Stimulated activated CD4-positive, alpha-beta T cell treated with anti-CD3 and anti-CD28 coated beads, Interleukin-4, amount 100 ng/mL, for 4 hours (primary cell): ENCODE measurements at regions not wholly inside any gene's neighbourhood (a gene's known extent, or its start where the extent isn't known, plus 50 kb on each side); places are given as distances from the start of the nearest gene placed in this dataset.

Experiments used
- DNase-seq, 2 experiments: peaks; one replicate each; pipeline ENCODE4 v3.0.0-alpha.2; 2020

DNA sequence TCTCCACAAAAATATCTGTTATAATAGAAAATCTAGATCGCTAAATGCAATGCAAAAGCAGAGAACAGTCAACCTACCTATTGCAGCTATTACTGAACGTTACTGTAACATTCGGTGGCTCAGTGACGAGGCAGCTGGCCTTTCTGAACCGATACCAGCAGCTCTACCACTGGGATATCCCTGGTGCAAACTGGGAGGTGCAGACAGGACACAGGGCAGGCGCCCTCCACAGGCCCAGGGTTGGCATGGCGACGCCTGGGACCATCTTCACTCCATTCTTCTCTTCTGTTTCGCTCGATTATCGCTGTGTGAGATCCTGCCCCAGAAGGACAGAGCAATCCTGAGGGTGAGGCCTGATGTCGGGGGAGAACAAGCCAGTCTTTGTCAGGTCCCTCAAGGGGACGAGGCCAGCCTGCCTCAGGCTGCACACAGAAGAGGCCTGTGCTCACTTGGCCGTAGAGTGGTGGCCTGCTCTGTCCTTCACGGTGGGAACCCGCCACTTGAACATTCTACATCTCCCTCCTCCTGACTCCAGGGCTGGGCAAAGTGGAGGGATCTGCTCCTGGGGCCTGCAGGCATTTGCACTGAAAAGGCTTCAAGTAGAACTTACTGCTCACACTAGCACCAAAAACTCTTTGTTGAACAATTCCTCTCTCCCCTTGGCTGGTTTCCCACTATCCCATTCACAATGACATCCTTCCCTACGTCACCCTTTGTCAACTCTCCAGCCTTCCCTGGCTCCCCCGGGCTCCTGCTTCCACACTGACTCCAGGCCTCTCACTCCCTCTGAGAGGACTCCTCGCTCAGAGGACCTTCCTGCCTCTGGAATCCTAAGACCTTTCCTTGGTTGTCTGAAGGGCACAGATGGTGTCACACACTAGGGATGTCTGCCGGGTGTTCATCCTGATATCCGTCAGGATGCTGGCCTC is 49.7 kb downstream of the CYRIA start:
- no peak for DNase-seq

DNA sequence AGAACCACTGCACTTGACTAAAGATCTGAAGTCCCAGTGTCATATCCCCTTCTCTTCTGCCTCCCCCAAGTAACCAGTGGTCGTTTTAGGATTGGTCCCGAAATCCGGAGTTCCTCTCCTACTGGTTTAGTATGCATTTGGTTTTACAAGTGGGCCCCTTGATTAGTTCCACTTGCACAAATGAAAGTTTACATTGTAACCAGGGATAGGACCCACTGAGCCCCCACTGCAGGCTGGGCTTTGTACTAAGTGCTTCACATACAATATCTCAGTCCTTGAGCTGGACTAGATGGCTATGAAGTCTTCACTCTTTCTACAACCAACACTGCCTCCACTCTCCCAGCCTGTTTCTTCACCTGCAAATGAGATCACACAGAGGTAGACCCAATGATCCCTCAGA is 50.4 kb downstream of the CYRIA start:
- DNase-seq, result no peak

DNA sequence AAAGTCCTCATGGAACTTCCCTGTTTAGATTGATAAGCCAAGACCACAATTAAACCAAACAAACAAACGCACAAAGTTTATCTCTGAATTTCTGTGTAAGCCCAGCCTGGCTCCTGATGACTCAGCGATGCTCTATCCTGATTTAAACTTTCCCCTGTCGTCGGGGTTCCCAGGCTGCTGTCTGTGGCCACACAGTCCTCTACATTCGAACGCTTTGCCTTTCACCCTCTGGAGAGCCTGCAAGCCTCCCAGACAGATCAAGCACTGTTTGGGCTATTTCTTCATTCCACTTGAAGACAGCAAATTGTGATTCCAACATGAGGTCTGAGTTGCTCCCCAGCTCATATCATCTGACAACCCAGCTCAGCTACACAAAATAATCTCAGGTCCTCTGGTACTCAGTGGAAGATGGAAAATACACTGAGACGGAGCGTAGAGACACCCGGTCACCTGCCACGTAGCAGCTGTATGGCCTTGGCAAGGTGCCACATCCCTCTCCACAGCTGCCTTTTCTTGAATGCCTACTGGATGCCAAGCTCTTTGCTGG is 51.2 kb downstream of the CYRIA start:
- DNase-seq, result no peak

DNA sequence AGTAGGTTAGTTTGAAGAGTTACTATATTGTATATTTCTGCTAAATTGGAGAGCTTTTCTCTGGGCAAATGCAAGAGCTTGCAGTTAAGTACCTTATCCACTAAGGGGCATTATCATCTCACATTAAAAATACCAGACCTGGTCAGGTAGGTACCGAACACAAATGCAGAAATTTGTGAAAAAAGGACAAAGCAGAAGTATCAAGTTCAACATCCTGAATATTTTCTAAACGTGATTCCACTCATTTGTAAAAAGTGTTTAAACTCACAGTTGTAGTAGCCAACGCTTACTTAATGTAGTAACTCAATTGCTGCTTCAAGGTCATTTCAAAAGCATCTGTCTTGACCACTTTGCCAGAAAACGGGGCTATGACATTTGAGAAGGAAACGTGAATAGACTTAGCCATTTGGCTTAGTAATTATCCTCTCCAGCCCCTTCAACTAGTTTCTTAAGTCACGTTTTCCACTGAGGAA is 52.1 kb downstream of the CYRIA start:
- DNase-seq, result no peak

DNA sequence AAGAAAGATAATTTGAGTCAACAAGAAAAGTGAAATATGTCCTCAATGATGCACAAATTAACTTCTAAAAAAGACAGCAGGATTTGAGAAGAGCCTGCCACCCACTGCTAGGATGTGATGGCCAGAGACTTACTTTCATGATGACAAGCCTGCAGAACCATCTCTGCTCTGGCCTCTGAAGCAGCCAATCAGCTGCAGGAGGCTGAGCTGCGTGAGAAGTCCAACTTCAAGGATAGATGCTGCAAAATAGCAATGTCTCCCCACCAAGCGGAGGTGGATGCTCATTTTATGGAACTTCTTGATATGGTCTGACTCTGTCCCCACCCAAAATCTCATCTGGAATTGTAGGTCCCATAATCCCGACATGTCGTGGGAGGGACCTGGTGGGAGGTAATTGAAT is 53.1 kb downstream of the CYRIA start:
- DNase-seq, result no peak

DNA sequence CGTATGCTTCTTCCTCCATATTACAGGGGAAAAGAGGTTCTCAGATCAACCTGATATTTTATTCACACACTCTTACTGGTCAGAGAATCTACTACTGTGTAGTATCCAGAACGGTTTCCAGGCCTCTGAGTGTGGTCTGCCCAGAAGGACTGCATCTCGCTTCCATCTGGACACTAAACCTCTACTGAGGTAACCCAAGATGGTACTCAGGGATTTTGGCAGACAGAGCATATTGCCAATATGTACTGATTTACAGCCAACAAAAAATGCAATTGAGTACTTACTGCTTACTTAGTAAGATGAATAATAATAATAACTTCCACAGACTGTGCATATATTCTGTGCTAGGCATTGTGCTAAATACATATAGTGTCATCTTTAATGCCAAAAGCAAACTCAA is 55.8 kb downstream of the CYRIA start:
- DNase-seq, result no peak

DNA sequence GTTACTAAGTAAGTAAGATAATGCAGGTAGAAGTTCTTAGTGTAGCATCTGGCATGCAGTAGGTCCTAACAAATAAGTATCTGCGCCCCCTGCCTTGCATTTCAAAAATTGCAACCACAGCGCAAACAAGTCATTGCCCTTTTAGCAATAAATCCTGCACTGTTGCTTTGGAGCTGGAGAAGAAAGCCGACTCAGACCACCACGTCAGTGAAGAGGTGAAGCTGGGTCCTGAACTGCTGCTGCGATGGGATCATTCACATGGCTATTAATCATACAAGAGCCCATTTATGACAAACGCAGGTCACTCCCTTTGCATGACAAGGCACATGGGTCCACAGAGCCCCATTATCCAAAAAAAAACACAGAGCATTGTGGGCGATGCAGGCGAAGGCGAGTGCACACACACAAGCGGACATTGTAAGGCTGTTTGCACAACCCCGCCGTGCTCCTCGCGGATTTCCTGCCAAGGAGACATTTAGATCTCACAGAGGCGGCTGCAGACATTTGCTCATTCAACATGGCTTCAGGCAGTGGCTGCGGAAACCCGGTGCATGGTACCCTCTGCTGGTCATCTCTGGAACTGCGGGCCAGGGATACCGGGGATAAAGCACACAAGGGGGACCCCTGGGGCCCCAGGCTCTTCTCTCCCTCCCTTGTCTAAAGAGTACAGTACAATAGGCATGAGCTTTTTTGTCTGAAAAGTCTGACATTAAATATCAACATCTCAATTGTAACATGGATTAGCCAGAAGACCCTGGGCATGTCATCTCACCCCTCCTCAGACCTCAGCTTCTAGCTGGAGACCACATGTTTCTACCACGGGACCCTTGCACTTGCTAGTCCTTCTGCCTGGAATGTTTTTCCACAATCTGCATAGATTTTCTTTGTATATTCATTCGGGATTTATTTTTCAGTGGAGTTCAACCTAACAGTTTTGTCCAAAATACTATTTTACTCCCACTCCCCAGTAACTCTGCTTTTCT is 56.7 kb downstream of the CYRIA start:
- DNase-seq, result peak; percentile 69 to 84

DNA sequence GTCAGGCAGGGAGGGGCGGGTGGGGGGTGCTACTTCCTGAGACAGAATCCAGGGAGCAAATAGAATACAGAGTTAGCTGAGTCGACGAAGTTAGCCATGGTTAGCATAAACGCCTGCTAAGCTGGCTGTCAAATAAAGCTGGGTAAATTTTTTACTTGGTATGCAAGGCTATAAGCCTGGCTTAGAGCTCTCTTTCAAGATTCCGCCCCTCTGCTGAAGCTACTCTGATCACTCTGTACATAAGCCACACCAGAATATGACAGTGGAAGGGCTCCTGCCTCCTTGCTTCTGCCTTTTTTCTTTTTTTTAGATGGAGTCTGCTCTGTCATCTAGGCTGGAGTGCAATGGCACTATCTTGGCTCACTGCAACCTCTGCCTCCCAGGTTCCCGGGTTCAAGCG is 58.3 kb downstream of the CYRIA start:
- no peak for DNase-seq

DNA sequence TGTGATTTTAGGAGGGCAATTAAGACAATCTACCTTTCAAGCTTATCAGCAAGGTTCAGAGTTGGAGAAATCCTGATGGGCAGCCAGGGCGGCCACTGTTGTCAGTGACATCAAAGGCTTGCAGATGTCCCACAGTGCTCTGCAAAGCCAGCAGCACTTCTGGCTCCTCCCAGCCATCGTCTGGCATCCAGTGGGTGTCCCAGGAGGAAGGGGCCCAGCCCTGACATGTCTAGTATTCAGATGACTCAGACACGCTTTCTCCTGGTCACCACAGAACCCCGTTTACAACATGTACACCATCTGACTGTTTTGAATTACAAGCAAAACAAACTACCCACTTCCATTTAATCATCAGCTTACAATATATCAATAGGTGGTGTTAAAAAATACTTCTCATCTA is 61.4 kb downstream of the CYRIA start:
- no peak for DNase-seq

DNA sequence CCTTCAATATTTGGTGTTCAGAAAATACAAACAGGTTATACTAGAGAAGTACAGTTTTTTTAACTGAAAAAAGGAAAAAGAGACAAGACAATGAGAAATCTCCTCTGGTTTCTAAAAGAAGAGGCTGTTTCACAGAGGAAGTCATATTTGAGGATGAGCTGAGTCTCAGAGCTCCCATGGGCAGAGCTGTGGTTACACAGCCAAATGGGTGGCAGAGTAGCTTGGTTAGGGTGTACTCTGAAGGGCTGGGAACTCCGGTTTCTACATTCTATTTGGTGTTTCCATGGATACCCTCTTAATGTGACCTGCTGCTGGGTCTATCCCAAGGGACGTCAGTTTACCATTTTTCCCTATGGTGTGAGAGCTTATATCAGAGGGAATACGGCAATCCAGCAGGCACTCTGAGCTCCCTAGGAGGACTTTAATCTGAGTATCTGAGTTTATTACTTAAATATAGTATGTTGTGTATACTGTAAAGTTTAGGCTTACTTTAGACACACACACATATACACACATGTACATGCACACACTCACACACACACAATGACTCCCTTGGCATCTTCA is 74.2 kb downstream of the CYRIA start:
- DNase-seq, result no peak

DNA sequence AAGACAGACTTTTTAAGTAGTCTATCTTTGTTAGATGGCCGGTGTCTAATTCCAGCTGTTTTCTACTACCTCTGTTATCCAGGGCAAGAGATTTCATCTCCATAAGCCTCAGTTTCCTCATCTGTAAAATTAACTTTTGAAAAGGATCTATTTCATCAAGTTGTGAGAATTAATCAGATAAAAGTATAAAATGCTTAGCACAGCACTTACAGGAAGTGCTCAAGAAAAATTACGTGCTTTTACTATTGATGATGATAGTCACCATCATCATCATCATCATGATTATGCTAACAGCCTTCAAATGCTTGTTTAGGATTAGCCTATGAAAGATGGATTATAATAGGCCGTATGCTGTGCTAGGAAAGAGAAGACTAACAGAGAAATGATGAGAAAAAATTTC is 76.2 kb downstream of the CYRIA start:
- DNase-seq, result no peak

DNA sequence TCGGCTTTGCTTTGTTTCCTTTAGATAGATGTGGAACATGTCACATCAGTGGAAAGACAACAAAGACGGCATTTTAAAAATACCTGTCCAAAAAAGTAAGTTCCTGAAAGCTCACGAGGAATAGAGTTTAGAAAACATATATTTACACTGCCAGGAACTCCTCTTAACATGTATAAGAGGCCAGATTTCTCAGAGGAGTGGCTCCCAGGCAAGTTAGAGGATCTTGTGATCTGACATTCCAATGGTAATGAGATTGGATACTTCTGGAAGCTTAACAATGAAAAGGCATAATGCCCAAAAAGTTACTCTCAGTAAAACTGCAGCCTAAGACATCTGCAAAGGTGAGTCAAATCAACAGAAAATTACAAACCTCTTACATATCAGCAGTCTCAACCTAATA is 77.1 kb downstream of the CYRIA start:
- DNase-seq, result no peak

DNA sequence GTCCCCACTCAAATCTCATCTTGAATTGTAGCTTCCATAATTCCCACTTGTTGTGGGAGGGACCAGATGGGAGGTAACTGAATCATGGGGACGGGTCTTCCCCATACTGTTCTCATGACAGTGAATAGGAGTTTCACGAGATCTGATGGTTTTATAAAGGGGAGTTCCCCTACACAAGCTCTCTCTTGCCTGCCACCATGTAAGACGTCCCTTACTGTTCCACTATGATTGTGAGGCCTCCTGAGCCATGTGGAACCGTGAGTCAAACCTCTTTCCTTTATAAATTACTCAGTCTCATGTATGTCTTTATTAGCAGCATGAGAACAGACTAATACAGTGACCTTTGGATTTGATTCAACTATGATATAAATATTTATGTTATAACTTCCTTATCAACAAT is 78.0 kb downstream of the CYRIA start:
- no peak for DNase-seq

DNA sequence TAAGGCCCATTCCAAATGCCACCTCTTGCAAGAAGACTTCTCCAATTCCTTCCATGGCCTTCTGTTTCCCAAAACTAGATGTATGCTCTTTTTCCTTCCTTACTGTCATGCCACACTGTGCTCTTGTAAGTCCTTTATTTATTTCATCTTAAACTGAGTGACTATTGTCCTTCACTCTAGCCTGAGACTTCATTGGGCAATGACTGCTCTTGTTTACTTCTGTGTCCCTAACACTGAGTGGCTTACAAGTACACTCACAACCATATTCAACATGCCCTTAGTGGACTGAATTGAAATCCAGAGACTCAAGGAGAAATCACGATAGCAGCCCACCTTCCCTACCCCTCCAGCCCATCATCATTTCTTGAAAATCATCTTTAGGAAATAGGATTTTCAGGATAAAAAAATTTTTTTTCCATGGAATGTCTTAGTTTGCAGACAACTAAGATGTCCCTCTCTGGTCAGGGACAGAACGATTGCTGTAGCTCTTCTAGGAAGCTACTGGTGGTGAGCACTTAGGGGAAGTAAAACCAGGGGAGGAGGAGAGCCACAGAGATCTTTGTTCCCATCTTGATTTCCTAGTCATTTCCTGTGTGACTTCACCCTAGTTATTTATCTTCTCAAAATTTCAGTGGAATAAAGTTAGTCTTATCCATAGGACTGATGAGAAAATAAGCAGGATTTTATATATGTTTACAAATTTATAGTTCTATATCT is 80.7 kb downstream of the CYRIA start:
- no peak for DNase-seq

DNA sequence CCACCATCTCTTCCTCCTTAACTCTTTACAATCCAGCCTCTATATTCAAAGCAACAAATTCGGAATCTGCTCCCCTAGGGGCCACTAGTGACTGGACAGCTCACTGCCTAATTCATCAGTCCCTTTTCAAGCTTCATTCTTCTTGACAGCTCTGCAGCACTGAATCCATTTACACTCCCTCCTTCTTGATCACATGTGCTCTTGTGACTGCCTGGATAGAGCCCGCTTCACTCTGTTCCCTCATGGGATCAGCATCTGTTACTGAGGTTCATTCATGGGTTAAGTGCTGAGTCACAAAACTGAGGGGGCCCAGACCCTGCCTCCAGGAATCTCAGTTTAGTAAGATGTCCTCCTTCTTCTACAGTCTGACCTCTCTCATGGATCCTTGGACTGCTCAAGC is 81.5 kb downstream of the CYRIA start:
- no peak for DNase-seq

DNA sequence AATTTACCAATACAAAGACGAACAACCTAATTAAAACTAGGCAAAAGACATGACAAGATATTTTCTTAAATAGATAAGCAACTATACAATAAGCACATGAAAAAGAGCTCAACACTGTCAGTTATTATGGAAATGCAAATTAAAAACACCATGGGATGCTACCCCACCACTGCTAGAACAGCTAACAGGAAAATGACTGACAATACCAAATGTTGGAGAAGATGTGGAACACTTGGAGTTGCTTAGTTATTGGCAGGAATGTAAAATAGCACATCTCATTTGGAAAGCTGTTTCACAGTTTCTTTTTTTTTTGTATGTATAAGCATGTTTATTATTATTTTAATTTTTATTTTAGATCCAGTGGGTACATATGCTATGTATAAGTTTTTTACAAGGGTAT is 84.4 kb downstream of the CYRIA start:
- DNase-seq, result no peak

DNA sequence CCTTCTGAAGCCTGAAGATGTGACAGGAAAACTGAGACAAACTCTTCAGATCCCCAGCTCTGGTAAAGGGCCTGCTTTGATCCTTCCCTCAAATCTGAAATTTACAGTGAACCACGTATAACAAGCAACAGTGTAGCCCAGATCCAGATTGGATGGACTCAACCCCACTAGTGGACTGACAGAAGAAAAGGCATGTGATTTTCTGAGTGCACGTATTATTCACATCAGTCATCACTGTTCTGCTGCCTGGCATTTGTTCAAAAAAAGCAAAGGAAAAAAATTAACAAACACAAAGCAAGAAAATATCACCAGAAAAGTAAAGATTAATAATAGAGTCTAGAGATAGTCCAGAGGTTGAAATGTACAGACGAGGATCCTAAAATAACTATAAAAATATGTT is 87.6 kb downstream of the CYRIA start:
- no peak for DNase-seq

DNA sequence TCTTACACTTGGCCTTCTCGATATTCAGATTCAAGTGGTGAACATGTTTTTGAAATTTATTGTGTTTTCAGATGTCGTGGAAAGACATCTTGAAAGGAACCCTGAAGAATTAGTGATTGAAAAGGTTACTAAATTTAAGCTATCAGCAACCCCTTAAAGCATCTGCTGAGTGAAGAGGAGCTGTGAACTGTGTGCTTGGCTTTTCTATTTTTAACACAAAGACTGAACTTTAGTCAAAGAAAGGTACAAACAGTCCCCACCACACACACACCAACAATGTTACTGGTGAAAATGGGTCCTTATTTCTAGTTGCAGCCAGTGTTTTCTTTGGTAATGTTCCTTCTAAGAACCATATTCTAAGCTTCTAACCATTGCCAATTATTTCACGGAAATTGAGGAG is 95.1 kb downstream of the CYRIA start:
- DNase-seq, result no peak

DNA sequence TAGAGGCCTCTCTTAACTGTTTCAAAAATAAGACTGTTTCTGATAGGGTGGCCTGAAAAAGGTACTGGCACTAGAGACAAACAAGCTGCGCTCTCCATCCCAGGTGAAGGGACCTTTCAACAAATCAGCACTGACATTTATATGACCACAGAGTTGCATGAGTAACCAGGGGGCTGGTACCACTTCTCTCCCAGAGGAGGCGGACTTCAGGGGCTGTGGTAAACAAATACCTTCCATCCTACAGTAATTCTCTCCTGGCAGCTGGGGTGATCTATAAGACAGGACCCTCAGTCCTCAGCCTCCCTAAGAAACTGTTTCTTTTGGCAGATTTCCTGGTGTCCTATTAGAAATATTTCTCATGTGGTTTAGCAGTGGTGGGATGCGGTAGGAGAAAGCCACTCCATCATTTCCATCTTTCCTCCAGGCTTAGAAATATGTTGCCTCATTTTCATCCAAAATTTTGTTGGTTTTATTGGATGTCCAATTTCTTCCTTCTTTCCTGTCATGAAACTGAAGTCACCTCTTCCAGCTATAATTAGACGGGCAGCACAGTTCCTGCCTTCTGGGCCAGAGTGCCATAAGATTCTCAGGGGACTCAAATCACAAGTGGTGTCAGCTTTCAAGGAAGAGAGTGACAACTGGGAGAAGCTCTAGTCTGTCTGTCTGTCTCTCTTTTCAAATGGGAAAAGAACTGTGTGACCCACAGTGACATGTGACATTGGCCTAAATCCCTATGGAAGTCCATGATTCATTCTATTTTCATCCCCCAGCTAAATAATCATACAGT is 96.4 kb downstream of the CYRIA start:
- DNase-seq, result no peak

DNA sequence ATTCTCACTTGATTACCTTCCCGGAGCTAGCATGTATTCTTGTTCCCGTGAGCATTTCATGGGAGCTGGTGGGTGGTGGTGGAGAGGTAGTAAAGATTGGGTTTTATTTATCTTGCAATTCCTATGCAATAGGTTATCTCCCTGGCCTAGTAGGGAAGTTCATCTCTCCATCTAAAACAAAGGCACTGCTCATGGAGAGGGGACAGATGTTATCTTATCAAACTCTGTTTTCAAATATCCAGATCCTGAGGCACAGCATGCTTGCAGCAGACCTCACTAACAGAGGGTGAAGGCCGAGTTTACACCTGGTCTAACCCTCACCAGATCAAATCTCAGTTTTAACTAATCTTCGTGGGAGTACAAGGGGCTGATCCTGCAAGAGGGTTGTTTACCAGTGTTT is 98.9 kb downstream of the CYRIA start:
- DNase-seq, result no peak

DNA sequence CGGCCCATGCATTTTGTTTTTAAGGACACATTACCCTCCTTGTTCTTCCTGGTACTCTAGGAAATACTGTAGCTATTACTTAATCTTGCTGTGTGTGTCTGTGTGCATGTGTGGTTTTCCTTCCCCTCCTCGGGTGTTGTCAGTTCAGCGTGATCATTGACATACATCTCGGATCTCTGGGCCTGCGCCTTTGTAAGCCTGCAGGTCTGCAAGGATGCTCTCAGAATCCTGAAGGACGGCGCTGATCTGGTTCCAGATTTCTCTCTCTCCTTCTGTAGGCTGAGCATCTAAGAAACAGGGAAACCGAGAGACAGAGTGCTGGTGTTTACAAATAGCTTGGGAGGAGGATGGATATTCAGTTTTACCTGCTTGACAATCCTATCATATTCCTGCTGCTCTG is 100.2 kb downstream of the CYRIA start:
- no peak for DNase-seq

DNA sequence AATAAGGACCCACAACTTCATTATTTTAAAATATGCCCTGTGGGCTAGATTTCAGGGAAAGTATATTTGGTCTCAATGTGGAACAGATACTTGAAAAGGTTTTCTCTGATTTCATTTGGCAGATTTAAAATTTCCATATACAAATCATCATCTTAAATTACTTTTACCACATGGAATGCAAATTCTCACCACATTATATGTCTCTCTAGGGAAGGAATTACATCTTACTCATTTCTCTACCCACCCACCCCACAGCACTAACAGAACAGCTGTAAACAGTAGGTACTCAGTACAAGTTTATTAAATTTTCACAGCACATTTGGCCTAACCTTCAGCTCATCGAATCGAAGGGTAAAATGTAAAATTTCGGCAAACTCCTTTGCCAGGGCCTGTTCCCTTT is 104.0 kb downstream of the CYRIA start:
- DNase-seq, result no peak
